ENCODE measurements at regions not wholly inside any gene's neighbourhood (a gene's known extent, or its start where the extent isn't known, plus 50 kb on each side); places are given as distances from the start of the nearest gene placed in this dataset.
"Not testable (repeated sequence)": the region's sequence is repeated elsewhere in the genome, so short reads cannot be mapped to it uniquely, and the experiment has no call there.

- no peak for TF ChIP-seq ZFX (IDR thresholded peaks at IDR 0.05)
- TF ChIP-seq, protein P1, sequence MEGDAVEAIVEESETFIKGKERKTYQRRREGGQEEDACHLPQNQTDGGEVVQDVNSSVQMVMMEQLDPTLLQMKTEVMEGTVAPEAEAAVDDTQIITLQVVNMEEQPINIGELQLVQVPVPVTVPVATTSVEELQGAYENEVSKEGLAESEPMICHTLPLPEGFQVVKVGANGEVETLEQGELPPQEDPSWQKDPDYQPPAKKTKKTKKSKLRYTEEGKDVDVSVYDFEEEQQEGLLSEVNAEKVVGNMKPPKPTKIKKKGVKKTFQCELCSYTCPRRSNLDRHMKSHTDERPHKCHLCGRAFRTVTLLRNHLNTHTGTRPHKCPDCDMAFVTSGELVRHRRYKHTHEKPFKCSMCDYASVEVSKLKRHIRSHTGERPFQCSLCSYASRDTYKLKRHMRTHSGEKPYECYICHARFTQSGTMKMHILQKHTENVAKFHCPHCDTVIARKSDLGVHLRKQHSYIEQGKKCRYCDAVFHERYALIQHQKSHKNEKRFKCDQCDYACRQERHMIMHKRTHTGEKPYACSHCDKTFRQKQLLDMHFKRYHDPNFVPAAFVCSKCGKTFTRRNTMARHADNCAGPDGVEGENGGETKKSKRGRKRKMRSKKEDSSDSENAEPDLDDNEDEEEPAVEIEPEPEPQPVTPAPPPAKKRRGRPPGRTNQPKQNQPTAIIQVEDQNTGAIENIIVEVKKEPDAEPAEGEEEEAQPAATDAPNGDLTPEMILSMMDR (conservative IDR thresholded peaks at IDR 0.05) = no peak
- no peak overlapping the region for H3K27ac ChIP-seq
These were observed 171.8 kb upstream of the GCFC2 start for GRCh38 chr2:75882530-75882929.

GRCh38 chr2:75875606-75876005, 164.9 kb upstream of the GCFC2 start:
- not testable (repeated sequence) for H3K27ac ChIP-seq

DNA sequence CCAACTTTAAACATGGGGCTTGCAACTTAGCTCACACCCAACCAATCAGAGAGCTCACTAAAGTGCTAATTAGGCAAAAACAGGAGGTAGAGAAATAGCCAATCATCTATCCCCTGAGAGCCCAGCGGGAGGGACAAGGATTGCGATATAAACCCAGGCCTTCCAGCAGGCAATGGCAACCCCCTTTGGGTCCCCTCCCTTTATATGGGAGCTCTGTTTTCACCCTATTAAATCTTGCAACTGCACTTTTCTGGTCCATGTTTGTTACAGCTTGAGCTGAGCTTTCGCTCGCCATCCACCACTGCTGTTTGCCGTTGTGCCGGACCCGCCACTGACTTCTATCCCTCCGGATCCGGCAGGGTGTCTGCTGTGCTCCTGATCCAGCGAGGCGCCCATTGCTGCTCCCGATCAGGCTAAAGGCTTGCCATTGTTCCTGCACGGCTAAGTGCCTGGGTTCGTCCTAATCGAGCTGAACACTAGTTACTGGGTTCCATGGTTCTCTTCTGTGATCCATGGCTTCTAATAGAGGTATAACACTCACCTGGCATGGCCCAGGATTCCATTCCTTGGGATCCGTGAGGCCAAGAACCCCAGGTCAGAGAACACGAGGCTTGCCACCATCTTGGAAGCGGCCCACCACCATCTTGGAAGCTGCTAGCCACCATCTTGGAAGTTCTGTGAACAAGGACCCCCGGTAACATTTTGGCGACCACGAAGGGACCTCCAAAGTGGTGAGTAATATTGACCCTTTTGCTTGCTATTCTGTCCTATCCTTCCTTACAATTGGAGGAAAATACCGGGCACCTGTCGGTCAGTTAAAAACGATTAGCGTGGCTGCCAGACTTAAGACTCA, 161.3 kb upstream of the GCFC2 start:
- not testable (repeated sequence) for H3K27ac ChIP-seq

- H3K27ac ChIP-seq = no peak overlapping the region
- TF ChIP-seq, protein P1 (conservative IDR thresholded peaks at IDR 0.05) = no peak
- no peak for TF ChIP-seq ZFX (IDR thresholded peaks at IDR 0.05)
These were observed 160.0 kb upstream of the GCFC2 start for GRCh38 chr2:75870651-75871137.

DNA sequence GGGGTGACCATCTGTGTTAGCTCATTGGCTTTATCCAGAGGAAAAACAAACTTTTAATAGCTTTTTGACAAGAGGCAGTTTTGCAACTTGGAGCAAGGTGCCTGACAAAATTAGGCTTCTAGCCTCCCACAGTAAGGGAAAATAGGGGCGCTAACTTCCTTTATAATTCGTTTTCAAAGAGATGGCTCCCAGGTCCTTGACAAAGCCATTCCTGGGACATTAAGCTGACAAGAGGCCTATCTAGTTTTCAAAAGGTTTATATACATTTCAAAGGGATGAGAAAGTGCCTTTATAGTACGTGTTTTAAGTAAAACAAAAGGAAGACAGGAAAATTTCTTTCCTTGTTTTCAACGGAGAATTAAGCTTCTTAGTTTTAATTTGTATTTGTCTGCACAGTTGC, 159.4 kb upstream of the GCFC2 start:
- H3K27ac ChIP-seq = no peak overlapping the region
- TF ChIP-seq, protein P1 (conservative IDR thresholded peaks at IDR 0.05) = no peak
- TF ChIP-seq ZFX (IDR thresholded peaks at IDR 0.05) = no peak

GRCh38 chr2:75865702-75866101, 155.0 kb upstream of the GCFC2 start:
- no peak overlapping the region for H3K27ac ChIP-seq

DNA sequence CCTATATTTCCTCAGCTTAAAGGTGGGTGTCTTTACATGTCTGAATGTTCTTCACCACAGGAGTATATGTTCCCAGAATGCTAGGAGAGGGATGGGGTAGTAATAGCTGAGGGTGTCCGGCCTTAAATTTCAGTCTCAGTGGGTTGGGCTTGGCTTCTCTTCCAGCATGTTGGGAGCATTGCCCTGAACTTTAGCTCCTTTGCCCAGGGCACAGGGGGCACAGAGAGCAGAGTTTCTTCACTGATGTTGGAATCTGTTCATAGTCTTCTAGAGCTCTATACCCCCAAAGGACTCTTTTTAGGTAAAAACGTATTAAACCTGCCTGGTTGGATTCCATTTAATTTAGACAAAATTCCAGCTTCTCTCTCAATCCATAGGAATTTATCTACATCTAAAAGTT, 154.4 kb upstream of the GCFC2 start:
- TF ChIP-seq, protein P1 (conservative IDR thresholded peaks at IDR 0.05) = no peak
- TF ChIP-seq ZFX (IDR thresholded peaks at IDR 0.05) = no peak
- H3K27ac ChIP-seq = no peak overlapping the region

More at GRCh38 chr2:75865702-75866101, 155.0 kb upstream of the GCFC2 start:
- TF ChIP-seq, protein P1 (conservative IDR thresholded peaks at IDR 0.05) = no peak
- no peak for TF ChIP-seq ZFX (IDR thresholded peaks at IDR 0.05)

DNA sequence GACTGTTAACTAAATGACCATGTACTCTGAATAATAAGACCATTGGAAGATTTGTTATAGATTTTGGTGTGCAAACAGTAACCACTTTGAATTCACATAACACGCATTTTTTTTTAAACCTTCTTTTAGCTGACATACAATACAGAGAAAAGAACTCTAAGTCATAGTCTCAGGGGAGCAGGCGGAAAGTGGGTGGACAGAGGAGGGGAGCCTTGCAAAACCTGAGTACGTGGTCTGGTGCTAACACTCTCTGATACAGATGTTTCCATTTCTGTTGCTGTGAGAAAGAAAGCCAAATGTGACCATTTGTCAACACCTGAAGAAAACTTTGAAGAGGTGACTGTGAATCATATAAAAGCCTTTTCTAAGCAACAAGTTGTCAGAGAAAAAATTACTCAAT, 151.8 kb upstream of the GCFC2 start:
- no peak overlapping the region for H3K27ac ChIP-seq
- no peak for TF ChIP-seq ZFX (IDR thresholded peaks at IDR 0.05)
- TF ChIP-seq, protein P1 (conservative IDR thresholded peaks at IDR 0.05) = no peak

All from C4-2B (cell line).